Stimulated activated CD4-positive, alpha-beta T cell treated with anti-CD3 and anti-CD28 coated beads, Interleukin-2, amount 100 ng/mL, for 48 hours (primary cell): ENCODE measurements at regions not wholly inside any gene's neighbourhood (a gene's known extent, or its start where the extent isn't known, plus 50 kb on each side); places are given as distances from the start of the nearest gene placed in this dataset.

Source experiments
- DNase-seq, 2 donors: peaks; one replicate each; pipeline ENCODE4 v3.0.0-alpha.2; 2020

DNA sequence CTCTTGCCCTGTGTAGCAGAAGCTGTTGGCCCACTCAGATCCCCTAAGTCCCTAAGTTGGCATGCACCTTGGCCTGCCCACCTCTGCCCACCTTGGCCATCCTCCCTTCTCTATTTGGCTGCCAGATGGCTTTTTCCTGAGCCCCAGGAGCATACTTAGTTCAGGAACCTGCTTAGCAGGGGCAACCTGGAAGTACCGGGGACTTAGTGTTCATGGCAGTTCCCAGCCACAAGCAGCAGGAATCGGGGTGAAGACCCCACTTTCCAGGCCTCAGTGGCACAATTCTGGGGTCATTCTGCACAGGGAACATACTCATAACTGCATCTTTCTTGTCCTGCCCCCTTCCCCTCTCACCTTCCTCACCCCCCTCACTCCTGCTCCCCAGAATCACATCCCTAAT lies 158.0 kb upstream of the PMEPA1 start:
- no peak for DNase-seq

DNA sequence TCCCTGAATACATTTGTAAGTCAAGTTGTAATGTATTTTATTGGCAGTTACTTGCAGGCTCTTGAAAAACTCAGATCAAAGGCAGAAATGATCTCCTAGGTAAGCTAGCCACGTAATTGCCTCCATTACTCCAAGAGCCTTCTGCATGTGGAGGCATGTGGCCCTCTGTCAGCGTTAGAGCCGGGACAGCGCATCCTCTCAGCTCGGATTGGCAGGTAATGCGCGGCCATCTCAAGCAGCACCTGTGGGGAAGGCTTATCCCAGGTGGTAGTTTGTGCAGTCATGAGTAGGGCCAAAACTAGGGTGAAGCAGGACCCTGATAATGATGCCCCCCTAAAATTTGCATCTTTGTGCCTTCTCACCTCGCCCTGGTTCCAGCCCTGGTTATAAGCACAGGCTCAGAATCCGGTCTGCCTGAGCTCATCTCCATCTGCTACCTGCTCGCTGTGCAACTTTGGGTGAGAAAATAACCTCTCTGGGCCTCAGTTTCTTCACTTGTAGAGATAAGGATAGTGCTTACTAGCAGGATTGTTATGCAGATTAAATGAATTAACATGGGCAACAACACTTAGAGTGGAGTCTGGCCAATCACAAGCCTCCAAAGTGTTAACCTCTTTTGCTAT lies 157.5 kb upstream of the PMEPA1 start:
- no peak for DNase-seq

DNA sequence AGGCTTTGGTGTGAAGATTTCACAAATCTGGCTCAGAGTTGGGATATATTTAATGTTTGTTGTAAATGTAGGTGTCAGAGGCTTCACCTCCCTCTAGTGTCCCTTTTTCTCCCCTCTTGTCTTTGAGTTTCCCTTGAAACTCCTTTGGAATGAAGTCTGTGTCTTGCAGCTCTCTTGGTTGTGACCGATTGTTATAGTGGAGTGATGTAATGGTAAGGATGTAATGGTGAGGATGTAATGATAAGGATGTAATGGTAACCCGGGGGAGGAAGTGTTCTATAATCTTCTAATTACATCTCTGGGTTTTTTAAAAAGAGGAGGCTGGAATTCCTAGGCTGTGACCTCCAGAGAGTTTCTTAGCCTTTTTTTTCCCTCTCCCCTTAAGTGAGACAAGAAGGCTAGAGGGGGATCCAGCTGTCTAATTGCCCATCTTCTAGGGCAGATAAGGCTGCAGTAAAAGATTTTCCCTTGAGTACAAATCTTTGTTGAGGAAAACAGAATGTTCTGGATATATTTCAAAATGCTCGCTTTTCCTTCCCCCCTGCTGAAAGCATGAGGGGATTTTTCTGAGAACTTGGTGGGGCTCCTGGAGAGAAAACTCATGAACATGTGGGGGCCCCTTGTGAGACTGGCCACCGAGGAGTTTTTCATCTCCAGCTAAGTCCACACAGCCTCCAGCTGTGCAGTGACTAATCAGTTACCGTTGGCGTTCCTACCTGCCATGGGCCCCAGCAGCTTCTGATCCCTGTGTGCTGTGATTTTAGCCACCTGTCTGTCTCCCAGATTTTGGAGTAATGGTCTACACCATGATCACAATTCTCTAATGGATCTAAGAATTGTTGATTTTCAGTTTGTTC lies 156.7 kb upstream of the PMEPA1 start:
- DNase-seq, result no peak

DNA sequence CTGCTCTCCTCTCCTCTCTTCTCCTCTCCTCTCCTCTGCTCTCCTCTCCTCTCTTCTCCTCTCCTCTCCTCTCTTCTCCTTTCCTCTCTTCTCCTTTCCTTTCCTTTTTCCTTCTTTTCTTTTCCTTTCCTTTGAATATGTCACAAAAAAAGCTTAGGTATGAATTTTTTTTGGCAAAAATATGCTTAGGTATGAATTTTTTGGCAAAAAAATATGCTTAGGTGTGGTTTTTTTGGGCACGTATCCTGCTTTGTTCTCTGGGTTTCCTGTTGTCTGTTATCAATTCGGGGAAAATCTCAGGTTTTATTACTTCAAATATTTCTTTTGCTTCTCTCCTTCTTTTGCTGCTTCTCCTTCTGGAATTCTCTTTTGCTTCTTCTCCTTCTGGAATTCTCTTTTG lies 155.5 kb upstream of the PMEPA1 start:
- no peak for DNase-seq

DNA sequence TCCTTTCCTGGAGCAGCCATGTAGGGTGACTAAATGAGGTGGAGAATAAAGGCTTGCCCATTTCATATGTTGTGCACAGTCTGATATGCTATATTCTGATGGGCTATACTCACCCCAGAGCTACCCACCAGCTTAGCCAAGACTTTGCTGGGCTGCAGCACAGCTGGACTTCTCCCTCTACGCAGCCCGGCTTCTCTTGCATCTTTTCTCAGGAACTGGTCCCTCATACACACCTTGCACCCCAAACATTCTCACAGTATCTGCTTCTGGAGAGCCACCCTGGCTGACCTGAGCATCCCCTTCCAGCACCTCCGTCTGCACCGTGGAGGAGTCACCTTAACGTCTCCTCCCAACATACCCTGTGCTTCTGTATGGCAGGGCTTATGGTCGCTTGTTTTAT lies 150.8 kb upstream of the PMEPA1 start:
- no peak for DNase-seq

DNA sequence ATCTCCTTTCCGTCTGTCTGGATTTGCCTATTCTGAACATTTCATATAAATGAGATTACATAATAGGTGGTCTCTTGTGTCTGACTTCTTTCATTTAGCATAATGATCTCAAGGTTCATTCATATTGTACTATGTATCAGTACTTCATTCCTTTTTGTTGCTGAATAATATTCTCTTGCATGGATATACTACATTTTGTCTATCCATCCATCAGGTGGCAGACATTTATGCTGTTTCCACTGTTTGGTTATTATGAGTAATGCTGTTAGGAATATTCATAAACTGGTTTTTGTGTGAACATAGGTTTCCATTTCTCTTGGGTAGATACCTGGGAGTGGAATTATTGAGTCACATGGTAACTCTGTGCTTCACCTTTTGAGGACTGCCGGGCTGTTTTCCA lies 148.2 kb upstream of the PMEPA1 start:
- DNase-seq, result no peak

DNA sequence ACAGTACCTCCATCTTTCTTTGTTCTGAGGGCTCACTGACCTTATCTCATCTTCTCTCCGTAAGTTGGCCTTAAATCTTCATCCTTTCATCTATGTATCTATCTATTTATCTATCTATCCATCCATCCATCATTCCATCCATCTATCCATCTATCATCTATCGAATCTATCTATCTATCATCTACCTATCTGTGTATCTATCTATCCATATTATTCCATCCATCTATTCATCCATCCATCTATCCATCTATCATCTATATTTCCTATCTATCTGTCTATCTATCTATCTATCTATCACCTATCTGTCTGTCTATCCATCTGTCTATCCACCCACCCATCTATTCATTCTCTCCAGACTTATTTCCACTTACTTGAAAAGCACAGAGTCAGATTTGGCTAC lies 147.3 kb upstream of the PMEPA1 start:
- DNase-seq, result no peak

DNA sequence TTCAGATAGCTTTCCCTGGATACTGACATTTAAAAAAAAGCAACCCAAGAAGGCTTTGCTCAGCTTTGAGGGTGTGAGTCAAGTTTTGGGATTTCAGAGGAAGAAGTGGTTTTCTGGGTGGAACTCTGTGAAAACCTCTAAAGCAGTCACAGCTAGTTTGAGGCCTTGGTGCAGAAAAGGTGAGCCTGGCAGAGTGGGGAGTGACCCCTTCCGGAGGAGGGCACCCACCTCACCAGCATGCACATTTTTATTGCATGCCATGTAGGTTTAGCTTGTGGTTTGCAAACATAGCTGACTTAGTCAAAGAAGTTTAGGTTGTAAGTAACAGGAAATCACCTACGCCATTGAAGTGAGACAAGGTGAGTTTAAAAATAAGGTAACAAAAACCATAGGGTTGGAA lies 146.8 kb upstream of the PMEPA1 start:
- no peak for DNase-seq

DNA sequence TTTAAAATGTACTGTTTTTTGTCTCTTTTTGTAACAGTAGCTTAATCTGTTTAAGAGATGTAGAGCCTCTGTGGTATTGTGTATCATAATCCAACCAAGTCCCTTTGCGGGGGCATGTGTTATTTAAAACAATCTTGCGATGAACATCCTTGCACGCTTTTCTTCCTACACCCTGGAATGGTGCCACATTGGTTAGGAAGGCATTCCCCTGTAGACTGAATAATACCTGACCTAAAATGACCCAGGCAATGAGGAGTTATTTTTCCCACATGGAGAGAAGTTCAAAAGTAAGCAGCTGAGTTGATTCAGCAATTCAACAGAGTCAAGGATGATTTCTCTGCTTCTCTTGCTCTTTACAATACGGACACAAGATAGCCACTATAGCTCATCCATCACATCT lies 142.0 kb upstream of the PMEPA1 start:
- no peak for DNase-seq

DNA sequence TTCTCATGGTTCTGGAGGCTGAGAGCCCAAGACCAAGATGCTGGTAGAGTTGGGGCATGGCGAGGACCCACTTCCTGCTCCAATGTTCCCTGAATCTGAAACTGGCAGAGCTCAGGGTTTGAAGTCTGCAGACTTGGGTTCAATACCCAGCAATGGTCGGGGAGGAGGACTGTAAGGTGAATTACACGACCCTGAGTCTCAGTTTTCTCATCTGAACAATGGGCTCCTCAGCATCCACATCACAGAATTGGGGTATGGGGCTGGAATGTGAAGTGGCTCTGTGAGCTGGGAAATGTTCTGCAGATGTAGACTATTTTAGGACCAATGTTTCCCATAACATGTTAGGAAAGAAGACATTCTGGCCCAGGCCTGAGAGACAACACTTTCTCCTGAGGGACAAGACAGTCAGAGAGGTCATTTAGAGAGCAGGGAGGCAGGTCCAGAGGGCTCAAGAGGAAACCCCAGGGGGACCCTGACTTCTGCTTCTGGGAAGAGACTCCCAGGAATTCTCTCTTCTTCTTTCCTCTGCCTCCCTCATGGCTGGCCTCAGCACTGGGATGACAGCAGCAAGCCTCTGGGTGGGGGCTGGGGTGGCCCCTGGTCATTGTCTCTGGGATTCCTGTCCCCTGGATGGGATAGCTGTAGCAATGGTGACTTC lies 141.3 kb upstream of the PMEPA1 start:
- DNase-seq, result no peak

DNA sequence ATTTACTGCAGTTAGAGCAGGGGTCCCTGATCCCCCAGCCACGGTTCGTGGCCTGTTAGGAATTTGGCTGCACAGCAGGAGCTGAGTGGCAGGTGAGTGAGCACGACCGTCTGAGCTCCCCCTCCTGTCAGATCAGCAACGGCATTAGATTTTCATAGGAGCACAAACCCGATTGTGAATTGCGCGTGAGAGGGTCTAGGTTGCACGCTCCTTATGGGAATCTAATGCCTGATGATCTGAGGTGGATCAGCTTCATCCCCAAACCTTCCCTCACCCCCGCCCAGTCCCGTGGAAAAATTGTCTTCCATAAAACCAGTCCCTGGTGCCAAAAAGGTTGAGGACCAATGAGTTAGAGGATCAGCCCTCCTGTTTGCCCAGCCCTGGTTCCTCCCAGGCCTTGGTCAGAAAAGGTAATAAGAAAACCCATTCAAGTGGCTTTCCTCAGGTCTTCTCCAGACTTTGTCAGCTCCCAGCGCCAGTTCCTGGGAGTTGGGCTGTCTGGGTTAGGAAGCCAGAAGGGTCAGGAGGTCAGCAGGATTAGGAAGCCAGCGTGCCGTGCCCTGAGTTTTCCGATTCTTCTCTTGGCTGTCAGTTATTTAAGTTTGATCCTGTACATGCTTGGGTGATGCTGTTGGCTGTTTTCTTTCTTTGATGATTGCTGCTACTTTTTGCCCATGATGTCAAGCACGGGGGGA lies 139.9 kb upstream of the PMEPA1 start:
- no peak for DNase-seq

DNA sequence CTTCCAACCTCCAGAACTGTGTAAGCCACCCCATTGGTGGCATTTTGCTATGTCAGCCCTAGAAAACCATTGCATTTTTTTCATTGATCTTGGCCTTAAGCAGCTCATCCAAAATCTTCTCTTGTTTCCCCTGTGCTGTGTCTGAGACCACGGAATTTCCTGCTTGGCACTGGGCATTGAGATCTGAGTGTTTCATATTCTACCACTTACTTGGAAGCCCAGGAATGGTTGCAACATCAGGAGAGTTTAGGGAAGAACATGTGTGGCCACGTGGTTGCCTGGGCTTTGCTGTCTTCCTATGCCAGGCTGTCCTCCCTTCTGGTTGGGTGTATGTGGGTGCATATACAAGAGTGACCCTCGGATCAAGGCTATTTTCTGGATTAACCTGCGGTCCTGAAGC lies 139.3 kb upstream of the PMEPA1 start:
- no peak for DNase-seq

DNA sequence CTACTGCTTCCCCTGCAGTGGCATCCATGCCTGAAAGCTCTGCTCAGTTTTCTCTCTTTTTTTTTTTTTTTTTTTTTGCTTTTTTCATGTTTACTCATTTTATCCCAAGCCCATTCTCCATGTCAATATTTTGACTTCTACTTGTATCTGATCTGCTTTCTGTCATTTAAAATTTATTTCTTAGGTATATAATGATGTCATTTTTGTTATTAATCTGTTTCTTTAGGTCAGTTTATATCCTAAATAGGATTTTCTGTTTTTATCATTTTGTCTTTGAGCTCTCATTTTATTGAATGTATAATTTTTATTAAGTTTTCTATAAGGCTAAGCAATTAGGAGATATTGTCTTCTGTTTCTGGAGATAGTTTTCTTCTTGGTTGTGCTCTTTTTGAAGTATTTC lies 138.5 kb upstream of the PMEPA1 start:
- no peak for DNase-seq

DNA sequence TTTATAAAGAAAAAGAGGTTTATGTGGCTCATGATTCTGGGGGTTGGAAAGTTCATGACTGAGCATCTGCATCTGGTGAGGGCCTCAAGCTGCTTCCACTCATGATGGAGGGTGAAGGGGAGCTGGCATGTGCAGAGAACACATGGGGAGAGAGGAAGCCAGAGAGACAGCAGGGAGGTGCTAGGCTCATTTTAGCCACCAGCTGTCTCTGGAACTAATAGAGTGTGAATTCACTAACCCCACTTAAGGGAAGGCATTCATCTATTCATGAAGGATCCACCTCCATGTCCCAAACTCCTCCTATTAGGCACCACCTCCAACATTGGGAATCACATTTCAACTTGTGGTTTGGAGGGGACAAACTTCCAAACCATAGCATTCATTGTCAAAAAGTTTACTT lies 137.3 kb upstream of the PMEPA1 start:
- no peak for DNase-seq

DNA sequence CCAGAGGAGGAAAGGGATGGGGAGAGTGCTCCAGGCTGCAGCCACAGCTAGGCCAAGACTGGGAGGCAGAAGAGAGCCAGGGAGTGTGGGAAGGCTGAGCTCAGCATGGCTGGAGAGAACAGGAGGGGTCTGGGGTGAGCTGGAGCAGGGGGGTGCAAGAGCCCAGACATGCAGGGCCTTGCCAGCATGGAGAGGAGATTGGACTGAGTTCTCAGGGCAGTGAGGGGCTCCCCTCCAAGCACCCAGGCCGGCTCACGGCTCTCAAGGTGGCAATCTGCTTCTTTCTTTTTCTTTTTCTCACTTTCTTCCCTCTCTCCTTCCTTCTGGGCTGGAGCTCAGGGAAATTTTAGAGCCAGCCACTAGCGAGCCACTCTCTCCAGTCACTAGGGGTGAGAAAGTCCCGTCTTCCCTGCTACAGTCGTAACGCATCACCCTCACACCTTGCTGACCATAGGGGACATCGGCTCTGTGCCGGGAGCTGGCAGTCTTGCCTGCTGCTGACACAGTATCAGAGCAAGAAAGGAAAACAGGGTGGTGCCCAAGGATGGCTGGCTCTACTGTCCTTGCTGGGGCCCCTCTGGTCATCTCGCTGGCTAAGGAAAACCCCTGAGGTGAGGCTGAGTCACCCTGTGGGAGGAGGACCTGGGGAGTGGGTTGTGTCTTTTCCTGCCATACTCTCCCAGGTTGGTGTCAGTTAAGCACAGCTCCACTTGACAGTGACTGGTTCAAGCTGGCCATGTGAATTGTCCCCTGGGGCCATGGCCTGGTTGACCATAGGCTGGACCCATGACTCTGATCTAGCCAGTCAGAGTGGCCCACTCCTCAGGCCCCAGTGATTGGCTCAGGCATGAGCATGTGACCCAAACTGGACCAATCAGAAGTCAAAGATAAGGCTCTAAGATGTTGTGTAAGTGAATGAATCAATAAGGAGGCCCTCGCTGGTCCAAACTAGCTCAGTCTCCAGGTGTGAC lies 135.1 kb upstream of the PMEPA1 start:
- no peak for DNase-seq

DNA sequence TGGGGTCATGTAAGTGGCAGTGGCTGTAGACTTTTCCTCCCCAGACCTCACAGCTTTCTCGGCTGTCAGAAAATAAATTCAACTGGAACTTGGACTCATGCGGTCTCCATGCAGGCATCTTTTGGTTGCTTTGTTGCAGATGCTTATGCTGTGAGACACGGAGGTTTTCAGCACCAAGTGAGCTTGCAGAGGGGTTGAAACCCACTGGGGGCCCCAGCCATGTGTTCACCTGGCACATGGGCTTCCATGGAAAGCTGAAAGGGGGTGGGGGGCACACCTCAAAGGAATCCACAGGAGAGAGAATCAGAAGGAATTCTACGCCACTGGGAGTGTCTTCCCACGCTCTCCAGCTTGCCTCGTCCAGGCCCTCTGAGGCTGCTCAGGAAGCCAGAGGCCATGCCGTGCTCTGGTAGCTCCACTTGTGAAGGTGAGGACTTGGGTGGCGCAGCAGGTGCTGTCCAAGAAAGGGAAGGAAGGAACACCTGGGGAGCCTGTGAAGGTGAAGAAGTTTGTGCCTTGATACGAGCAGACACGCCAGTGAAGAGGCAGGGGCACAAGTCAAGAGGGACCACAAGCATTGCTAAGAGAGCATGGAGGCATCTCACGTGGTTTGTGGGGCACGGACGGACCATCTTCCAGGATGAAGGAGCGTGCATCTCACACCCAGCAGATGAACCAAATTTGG lies 134.3 kb upstream of the PMEPA1 start:
- DNase-seq, result no peak

DNA sequence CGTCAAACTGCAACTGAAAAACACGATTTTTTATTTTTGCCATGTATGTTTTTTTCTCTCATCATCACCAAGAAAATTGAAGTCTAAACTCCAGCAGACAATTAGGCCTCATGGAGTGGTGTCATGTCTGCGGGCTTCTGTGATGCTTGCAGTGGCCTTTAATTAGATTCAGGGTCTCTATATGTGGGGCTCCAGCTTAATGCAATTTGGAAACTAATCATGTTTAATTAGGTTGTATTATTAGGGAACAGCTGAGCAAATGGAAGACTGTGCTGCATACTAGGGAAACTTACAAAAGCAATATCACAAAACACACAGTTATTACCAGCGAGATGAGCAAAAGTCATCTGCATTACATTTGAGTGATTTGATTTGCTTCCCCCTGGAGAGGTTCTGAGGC lies 132.9 kb upstream of the PMEPA1 start:
- DNase-seq, result no peak

DNA sequence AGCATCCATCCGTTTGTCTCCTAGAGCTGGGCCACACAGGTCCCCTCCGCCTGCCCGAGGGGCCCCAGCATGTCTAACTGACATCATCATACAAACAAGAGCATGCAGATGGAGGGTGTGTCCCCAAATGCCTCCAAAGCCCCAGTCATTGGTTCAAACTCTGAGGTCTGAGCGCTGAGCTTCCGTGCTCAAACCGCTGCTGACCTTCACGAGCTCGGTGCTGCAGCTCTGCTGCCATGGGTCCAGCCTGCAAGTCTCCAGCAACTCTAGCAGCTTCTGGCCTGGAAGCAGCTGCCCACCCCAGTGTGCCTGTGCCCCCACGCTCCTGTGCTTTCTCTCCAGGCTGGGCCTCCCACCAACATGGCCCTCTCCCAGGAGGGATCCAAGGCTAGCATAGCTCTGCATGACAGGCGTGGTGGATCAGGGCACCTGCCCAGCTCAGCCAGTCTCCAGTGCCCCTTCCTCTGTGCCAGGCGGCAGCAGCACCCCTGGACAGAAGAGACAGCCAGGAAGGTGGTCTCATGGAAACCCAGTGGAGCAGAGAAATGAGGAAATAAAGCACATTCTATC lies 131.6 kb upstream of the PMEPA1 start:
- DNase-seq, result no peak

DNA sequence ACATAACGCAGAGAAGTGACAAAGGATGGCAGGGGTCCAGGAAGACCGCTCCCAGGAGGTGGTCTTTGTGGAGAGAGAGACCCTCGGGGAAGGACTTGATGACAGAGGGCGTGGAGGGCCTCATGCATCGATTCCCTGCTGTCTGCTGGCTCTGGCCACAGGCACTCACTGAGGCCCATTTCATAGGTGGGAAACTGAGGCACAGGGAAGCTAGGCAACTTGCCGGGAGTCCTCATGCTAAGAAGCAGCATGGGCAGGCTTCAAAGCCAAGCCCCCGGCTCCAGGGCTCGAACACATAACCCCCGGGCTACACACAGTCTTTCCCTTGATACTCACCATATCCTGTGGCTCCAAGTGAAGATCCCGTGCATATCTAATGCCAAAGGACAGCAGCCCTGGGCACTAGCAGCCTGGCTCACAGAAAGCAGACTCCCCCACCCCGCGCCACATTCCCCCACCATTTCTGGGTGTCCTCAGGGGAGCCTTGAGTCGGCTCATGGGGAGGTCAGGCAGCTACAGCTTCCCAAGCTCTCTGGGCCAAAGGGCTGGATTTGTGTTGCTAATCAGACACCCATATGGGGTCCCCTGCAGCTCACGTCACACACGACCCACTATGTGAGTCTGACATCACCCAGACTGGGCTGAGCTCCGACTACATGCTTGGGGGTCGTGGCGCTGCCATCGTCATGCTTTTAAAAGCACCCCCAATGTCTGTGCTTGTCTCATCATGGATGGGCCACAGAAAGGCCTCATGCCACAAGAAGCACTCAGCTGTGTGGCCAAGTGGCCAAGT lies 130.9 kb upstream of the PMEPA1 start:
- DNase-seq, result no peak

DNA sequence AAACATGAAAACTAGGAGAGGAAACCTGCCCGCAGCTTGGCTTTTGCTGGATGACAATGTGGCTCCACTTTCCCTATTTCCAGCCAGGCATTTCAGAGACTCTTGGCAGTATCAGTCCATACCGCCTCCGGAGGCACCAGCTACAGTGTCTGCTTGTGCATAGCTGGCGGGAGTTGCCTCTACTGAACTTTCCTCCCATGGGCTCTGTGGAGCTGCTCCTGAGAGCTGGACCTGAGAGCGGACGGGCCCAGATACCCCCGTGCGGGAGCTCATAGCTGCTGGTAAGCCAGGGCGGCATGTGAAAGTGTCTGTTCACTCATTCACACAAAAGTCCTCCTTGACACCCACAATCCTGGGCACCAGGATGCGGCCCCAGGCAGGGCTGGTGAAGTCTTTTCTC lies 130.3 kb upstream of the PMEPA1 start:
- DNase-seq, result no peak
